Endothelial cell of umbilical vein (primary cell): ENCODE measurements at regions not wholly inside any gene's neighbourhood (a gene's known extent, or its start where the extent isn't known, plus 50 kb on each side); places are given as distances from the start of the nearest gene placed in this dataset.

ENCODE experiments used
- BruUV-seq: library from RNA; stranded (reverse); fragments of 400-500 nt; replicated peaks from 2 replicates; lab custom pipeline; 2021; lab: Mats Ljungman, UMichigan
- CTCF ChIA-PET: fragments of 300-600, 350-600 bp; sonication (Branson Sonifier 250); formaldehyde crosslinking; loops from one replicate; lab custom pipeline; 2021; ENCODE audit warnings: antibody characterized with exemption, inconsistent platforms; lab: Charles Lee
- POLR2A ChIA-PET: fragments of 300-600, 350-600 bp; sonication (Branson Sonifier 250); formaldehyde crosslinking; loops from one replicate; lab custom pipeline; 2021; ENCODE audit warnings: antibody characterized with exemption, inconsistent platforms; lab: Charles Lee
- DNase-seq: peaks from one replicate; pipeline ENCODE4 v3.0.0-alpha.2; 2011; ENCODE audit warnings: low read depth, low spot score
- FAIRE-seq: peaks from 2 replicates; lab custom pipeline; 2011; peaks lifted over from hg19 to GRCh38; lab: Jason Lieb, UNC
- H2AFZ ChIP-seq: 2 replicates; pipeline ENCODE4 v1.6.0; 2012; ENCODE audit warnings: low read depth, low read length, control low read depth, inconsistent platforms
- H3K27ac ChIP-seq: 2 replicates; pipeline ENCODE4 v1.5.1; 2011; ENCODE audit warnings: low read depth, mild to moderate bottlenecking, control low read depth, low read length, moderate library complexity; ENCODE audit not compliant: insufficient read depth
- H3K27me3 ChIP-seq, 2 experiments: 2 replicates each; pipeline versions ENCODE4 v1.6.0 to v1.6.1; 2011; ENCODE audit warnings: low read length in 2 of 2, mixed read lengths in 1 of 2; ENCODE audit not compliant: control insufficient read depth in 2 of 2, insufficient read depth in 2 of 2
- H3K36me3 ChIP-seq, 2 experiments: 2 replicates in 1 of 2; 3 replicates in 1 of 2; pipeline ENCODE4 v1.5.1; 2011; ENCODE audit warnings: low read length in 2 of 2, mild to moderate bottlenecking in 1 of 2, moderate library complexity in 1 of 2; ENCODE audit not compliant: control insufficient read depth in 2 of 2, insufficient read depth in 2 of 2; ENCODE audit errors: extremely low read depth in 1 of 2
- H3K4me1 ChIP-seq: 3 replicates; pipeline ENCODE4 v1.5.1; 2011; ENCODE audit warnings: mild to moderate bottlenecking, low read length; ENCODE audit not compliant: control insufficient read depth, insufficient read depth; ENCODE audit errors: extremely low read depth
- H3K4me2 ChIP-seq: 2 replicates; pipeline ENCODE4 v1.6.1; 2011; ENCODE audit warnings: low read length, control low read depth, mixed read lengths; ENCODE audit not compliant: insufficient read depth
- H3K4me3 ChIP-seq, 3 experiments: fragments of 200-600 bp in 1 of 3; sonication (generic), shearing (Covaris generic) in 1 of 3; replicated peaks in 1 of 3; 2 replicates each; pipeline ENCODE4 v1.5.1; 2011 to 2016; ENCODE audit warnings: control low read depth in 3 of 3, low read length in 3 of 3, mild to moderate bottlenecking in 2 of 3, inconsistent platforms in 1 of 3, low read depth in 1 of 3, moderate library complexity in 1 of 3; ENCODE audit not compliant: insufficient read depth in 1 of 3
- H3K79me2 ChIP-seq: 2 replicates; pipeline ENCODE4 v1.6.0; 2012; ENCODE audit warnings: low read length, inconsistent platforms; ENCODE audit not compliant: control insufficient read depth, insufficient read depth
- H3K9ac ChIP-seq: replicated peaks from 2 replicates; pipeline ENCODE3; 2011; ENCODE audit warnings: low read length, control low read depth; ENCODE audit not compliant: insufficient read depth; ENCODE audit errors: extremely low read depth
- H3K9me1 ChIP-seq: replicated peaks from 3 replicates; pipeline ENCODE4 v1.6.0; 2011; ENCODE audit warnings: mild to moderate bottlenecking, low read length; ENCODE audit not compliant: control insufficient read depth, insufficient read depth; ENCODE audit errors: extremely low read depth
- H3K9me3 ChIP-seq: replicated peaks from 2 replicates; pipeline ENCODE4 v1.5.1; 2012; ENCODE audit warnings: low read length, inconsistent platforms; ENCODE audit not compliant: control insufficient read depth, insufficient read depth
- H4K20me1 ChIP-seq: replicated peaks from 2 replicates; pipeline ENCODE3; 2011; ENCODE audit warnings: mild to moderate bottlenecking, low read length; ENCODE audit not compliant: control insufficient read depth, insufficient read depth; ENCODE audit errors: extremely low read depth
- CTCF ChIP-seq, 2 donors: IDR thresholded peaks; 1 replicate in 1 of 2; 2 replicates in 1 of 2; pipeline ENCODE4 v1.5.1; 2011; ENCODE audit warnings: low read length in 2 of 2, mild to moderate bottlenecking in 2 of 2, moderate library complexity in 2 of 2, control low read depth in 1 of 2, inconsistent platforms in 1 of 2, low read depth in 1 of 2; ENCODE audit not compliant: insufficient read depth in 1 of 2; ENCODE audit errors: extremely low read depth in 1 of 2
- EZH2 ChIP-seq: IDR thresholded peaks from 2 replicates; pipeline ENCODE4 v1.6.1; 2012; ENCODE audit warnings: borderline replicate concordance, low read depth, mild to moderate bottlenecking, moderate library complexity, low read length, inconsistent platforms; ENCODE audit not compliant: severe bottlenecking
- FOS ChIP-seq: IDR thresholded peaks from 2 replicates; pipeline ENCODE4 v1.6.1; 2011; ENCODE audit warnings: mild to moderate bottlenecking, low read length, moderate library complexity, borderline replicate concordance; ENCODE audit not compliant: insufficient read depth
- GATA2 ChIP-seq: IDR thresholded peaks from 2 replicates; pipeline ENCODE4 v1.7.0; 2011; ENCODE audit warnings: low read depth, mild to moderate bottlenecking, moderate library complexity, mixed read lengths, low read length; ENCODE audit not compliant: insufficient read length, insufficient read depth
- JUN ChIP-seq: IDR thresholded peaks from 2 replicates; pipeline ENCODE4 v1.6.1; 2011; ENCODE audit warnings: borderline replicate concordance, low read depth; ENCODE audit not compliant: insufficient read length, insufficient read depth
- MAX ChIP-seq: IDR thresholded peaks from 2 replicates; pipeline ENCODE4 v1.6.1; 2011; ENCODE audit not compliant: insufficient read depth, insufficient read length
- MYC ChIP-seq: IDR thresholded peaks from one replicate; pipeline ENCODE4 v1.6.1; 2011; ENCODE audit warnings: mild to moderate bottlenecking, low read depth, low read length
- POLR2A ChIP-seq: IDR thresholded peaks from 2 replicates; pipeline ENCODE4 v1.6.1; 2012; ENCODE audit warnings: low read depth, mild to moderate bottlenecking, control low read depth, low read length
- POLR2AphosphoS5 ChIP-seq: IDR thresholded peaks from 2 replicates; pipeline ENCODE4 v1.6.1; 2012; ENCODE audit warnings: low read depth, mild to moderate bottlenecking, control low read depth, low read length, moderate library complexity; ENCODE audit not compliant: insufficient read depth
- dilution Hi-C: fragments of 300-500 bp; cut with MboI; formaldehyde crosslinking; loops from one replicate; pipeline ENCODE4 v1.15.0; 2019; ENCODE audit warnings: low sequenced_read_pairs; ENCODE audit not compliant: extremely low pct_ligation_motif_present
- intact Hi-C: fragments of 100-400 bp; cut with micrococcal nuclease; formaldehyde crosslinking; loops from one replicate; pipeline ENCODE4 v1.10.0; 2022

- POLR2A ChIA-PET: no interaction called here
- DNase-seq (no peak), FAIRE-seq (no peak)
- Histone ChIP-seq H3K27ac (no peak overlapping the region), H3K79me2 (no peaks in the 10 kb centered on the region), H4K20me1 (no peaks in the 10 kb centered on the region), H2AFZ (no peak overlapping the region), H3K4me3 (no peak overlapping the region), H3K4me2 (no peak overlapping the region), H3K4me1 (no peaks in the 10 kb centered on the region), H3K9ac (no peak overlapping the region), H3K36me3 (no peaks in the 10 kb centered on the region), H3K9me1 (no peaks in the 10 kb centered on the region), H3K27me3 (no peaks in the 10 kb centered on the region), H3K9me3 (peaks cover 4% of the 10 kb centered on the region)
- CTCF ChIA-PET: no interaction called here
- no TSS peak for BruUV-seq
- intact Hi-C loops (no loop called here), dilution Hi-C loops (no loop called here)
- TF ChIP-seq CTCF (IDR thresholded peaks at IDR 0.05; ENCODE audit: extremely low read depth in 1 of 2, insufficient read depth in 1 of 2, low read depth in 1 of 2, low read length in 2 of 2) (no peak), GATA2 (no peak), POLR2A (no peak), EZH2 (no peak), MAX (no peak), POLR2AphosphoS5 (no peak), FOS (no peak), JUN (no peak), MYC (no peak)
These were observed 246.0 kb downstream of the PMP22 start for GRCh38 chr17:15019158-15019557.
